GM19468 (cell line): ENCODE measurements at regions not wholly inside any gene's neighbourhood (a gene's known extent, or its start where the extent isn't known, plus 50 kb on each side); places are given as distances from the start of the nearest gene placed in this dataset.
"Not testable (repeated sequence)": the region's sequence is repeated elsewhere in the genome, so short reads cannot be mapped to it uniquely, and the experiment has no call there.

ENCODE experiments used
- ATAC-seq: cut with Tn5 transposase; IDR thresholded peaks from one replicate; pipeline ENCODE4 v1.9.1; 2021; ENCODE audit warnings: mild to moderate bottlenecking, moderate library complexity, moderate number of reproducible peaks; ENCODE audit not compliant: unreplicated experiment; ENCODE audit errors: extremely low read depth

DNA sequence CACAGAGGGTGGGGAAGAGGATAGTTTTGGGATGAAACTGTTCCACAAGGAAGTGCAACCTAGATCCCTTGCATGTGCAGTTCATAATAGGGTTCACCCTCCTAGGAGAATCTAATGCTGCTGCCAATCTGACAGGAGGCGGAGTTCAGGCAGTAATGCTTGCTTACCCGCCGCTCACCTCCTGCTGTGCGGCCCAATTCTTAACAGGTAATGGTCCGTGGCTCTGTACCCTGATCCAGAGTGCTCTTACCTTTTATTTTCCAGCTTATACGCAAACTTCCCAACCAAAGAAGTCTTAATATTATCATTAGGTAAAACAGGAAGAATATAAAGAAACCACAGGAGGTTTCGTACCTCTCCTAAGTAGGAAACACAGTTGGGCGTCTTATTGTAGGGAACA is 82.7 kb upstream of the CD302 start:
- no peak for ATAC-seq

DNA sequence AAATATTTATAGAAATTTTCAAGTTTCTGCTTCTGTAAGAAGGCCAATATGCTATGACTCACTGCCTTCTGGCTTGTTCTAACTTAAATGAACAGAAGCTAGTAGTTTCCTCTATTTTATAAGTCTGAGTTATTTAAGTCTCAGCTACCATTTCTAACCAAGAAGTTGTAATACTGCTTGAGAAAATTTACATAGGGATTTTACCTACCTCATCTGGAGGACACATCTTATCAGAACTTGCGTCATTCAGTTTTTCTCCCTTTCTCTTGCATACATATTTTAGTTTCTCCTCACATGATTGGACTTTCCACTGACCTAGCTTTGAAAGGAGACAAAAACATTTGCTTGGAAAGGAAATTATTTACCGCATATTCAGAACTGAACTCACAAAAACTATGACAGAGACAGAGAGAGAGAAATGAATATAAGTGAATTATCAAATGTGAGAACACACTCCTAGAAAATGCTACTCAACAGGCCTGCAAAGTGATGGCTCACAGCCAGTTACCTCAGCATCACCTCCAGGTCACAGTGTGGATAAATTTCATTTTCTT is 81.1 kb upstream of the CD302 start:
- ATAC-seq = peak; percentile 64

DNA sequence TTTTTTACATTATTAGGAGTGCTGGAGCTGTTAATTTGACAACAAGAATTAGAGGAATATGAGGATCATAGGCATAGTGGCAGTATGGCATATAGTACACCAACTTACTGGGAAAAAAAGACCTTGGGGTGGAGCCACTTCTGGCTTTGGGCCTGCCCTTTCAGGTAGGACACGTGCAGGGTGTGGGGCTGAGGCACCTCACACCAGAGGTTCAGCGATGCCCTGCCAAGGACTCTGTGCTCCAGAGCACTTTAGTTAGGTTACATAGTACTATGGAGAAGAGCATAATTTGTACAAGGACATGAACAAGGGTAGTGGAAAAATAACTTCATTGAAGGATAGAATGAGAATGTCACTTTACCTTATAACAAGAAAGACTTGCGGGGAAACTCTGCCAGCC is 77.1 kb upstream of the CD302 start:
- ATAC-seq = no peak

GRCh38 chr2:159873258-159873657 is 75.2 kb upstream of the CD302 start:
- no peak for ATAC-seq

DNA sequence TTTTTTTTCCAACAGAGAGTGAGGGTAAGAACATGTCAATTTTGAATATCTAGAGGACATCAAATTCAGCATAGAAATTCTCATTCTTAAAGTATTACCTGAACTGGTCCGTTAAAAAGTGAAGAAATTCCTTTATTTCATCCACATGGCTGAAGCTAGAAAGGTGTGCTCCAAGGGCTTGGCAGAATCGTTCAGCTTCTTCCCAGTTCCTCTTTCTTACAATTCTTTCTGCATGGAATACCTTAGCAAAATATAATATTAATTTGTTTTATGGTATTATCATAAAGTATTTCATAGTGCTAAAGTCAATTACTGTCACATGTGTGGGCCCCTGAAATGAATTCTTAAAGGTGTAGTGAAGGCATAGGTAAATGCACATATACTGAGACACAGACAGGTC is 74.3 kb upstream of the CD302 start:
- no peak for ATAC-seq

- ATAC-seq = not testable (repeated sequence)
Observed at GRCh38 chr2:159868598-159869159, 70.7 kb upstream of the CD302 start.

DNA sequence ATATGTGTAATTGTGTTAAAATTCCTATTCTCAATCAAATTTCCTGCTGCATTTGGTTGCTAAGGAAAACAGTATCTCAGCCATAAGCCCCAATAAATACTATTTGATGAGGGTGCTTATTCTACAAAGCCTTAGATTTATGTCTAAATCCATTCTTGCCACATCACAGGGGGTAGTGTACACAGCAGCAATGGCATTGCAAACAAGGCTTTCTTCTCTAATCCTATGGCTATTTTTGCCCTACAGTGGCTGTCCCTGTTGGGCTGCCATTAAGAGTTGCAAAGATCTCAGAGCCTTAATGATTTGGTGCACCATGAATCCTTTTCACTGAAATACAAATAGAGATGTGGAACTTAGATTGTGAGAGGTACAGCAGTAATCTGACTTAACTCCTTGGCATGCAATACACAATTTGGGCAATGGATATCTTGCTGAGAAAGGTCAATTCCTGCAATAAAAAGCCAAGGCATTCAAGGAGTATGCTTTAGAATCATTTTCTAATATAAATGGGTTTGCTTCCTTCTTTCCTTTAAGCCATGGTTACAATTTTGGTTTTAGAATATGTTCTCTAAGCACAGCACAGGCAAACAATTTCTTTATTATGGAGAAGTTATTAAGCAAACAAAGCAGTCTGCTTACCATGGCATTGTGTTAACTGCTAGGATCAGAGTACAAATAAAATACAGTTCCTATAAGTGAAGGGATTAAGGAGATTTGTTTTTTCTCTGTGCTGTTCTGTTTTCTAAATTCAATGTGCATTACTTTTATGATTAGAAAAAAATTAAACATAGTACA is 69.8 kb upstream of the CD302 start:
- no peak for ATAC-seq

GRCh38 chr2:159863526-159864160 is 65.6 kb upstream of the CD302 start:
- ATAC-seq = no peak

GRCh38 chr2:159860581-159861310 is 62.7 kb upstream of the CD302 start:
- ATAC-seq = no peak

- ATAC-seq = no peak
Observed at GRCh38 chr2:159859583-159859982, 61.6 kb upstream of the CD302 start.

DNA sequence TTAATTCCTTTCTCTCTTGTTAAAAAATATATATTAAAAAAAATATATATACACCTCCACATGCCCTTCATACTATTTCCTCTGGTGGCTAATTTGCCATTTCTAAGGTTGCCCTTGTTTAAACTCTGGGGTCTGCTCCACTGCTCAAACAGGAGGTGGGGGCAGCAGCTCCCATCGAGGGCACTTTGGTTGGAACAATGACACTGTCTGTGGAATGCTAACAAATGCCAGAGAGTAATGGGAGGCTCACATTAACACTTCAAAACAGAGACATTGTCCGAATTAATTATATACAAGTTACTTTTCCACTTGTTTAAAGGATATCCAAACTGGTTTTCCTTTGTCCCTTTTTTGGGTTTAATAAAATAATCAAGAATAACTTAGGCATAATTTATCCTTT is 58.8 kb upstream of the CD302 start:
- ATAC-seq = no peak

DNA sequence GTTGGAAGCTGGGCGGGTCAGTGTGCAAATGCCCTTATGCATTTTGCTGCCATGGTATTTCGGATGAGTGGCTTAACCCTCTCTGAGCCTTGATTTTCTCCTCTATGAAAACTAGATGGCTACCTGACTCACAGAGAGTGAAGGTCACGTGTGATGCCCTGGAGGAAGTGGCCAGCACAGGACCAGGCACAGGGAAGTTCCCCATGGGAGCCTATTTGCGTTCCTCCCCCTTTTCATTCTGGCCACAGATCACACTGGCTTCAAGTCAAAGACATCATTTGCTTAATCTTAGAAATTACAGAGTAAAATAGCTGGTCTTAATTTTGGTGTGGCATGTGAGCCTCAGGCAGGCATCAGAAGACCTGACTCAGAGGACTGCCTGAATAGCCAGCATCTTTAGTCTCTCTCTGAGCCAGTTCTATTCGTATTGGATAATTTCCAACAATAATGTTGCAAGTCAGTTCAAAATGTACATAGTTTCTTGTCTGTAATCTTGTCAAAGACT is 57.6 kb upstream of the CD302 start:
- no peak for ATAC-seq

- no peak for ATAC-seq
Observed at GRCh38 chr2:159855143-159855542, 57.1 kb upstream of the CD302 start.

- no peak for ATAC-seq
Observed at GRCh38 chr2:159854481-159854880, 56.5 kb upstream of the CD302 start.

GRCh38 chr2:159853101-159853500 is 55.1 kb upstream of the CD302 start:
- ATAC-seq = no peak

GRCh38 chr2:159851941-159852340 is 53.9 kb upstream of the CD302 start:
- ATAC-seq = no peak

GRCh38 chr2:159850789-159851188 is 52.8 kb upstream of the CD302 start:
- ATAC-seq = no peak

DNA sequence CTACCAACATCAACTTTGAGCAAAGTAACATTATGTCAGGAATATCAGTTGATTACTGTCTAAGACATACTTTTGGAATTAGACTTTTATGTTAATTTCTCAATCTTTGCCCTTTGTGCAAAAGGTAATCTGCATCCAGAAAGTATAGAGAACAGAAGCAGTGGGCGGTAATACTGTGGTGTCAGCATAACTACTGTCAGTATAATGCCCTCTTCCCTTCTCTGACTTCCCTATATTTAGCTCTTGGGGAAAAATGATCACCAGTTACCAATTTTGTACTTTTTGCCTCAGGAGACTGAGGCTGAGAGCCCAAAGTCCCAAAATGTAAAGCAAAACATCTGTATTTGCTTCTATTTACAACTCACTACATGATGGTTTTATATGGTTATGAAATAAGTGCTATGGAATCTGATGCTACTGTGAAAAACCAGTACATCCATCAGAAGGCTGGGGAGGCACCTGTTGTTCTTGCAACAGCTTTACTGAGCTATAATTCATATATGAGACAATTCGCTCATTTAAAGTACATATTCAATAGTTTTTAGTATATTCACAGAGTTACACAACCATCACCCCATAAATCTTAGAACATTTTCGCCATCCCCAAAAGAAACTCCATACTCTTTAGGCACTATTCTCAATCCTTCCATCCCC is 51.3 kb upstream of the CD302 start:
- ATAC-seq = no peak
